HFFc6 (cell line): ENCODE measurements at regions not wholly inside any gene's neighbourhood (a gene's known extent, or its start where the extent isn't known, plus 50 kb on each side); places are given as distances from the start of the nearest gene placed in this dataset.

Experiments used
- DNase-seq: peaks from one replicate; pipeline ENCODE4 v3.0.0-alpha.2; 2018
- H3K27ac Mint-ChIP-seq: 2 replicates; pipeline ENCODE4 v1.8.0; 2020; ENCODE audit warnings: mild to moderate bottlenecking, mixed read lengths
- H3K27me3 Mint-ChIP-seq: 2 replicates; pipeline ENCODE4 v1.8.0; 2021; ENCODE audit warnings: mild to moderate bottlenecking, moderate library complexity, mixed read lengths; ENCODE audit not compliant: insufficient read depth
- H3K36me3 Mint-ChIP-seq: 2 replicates; pipeline ENCODE4 v1.8.0; 2021; ENCODE audit warnings: low read depth, mixed read lengths
- H3K4me1 Mint-ChIP-seq: 2 replicates; pipeline ENCODE4 v1.8.0; 2020; ENCODE audit warnings: low read depth, mixed read lengths
- H3K4me3 Mint-ChIP-seq: 2 replicates; pipeline ENCODE4 v1.8.0; 2020; ENCODE audit warnings: mild to moderate bottlenecking, moderate library complexity, mixed read lengths
- H3K9me3 Mint-ChIP-seq: 2 replicates; pipeline ENCODE4 v1.8.0; 2020; ENCODE audit warnings: mild to moderate bottlenecking, mixed read lengths
- CTCF ChIP-seq: fragments of 200-600 bp; sonication (generic); IDR thresholded peaks from 2 replicates; pipeline ENCODE4 v1.5.0; 2021; ENCODE audit warnings: antibody characterized with exemption, mild to moderate bottlenecking

GRCh38 chr10:29788113-29788512, 153.3 kb upstream of the SVIL start:
- no peak for TF ChIP-seq CTCF
- Mint-ChIP-seq H3K27ac (no peak overlapping the region), H3K36me3 (no peaks in the 10 kb centered on the region), H3K9me3 (no peaks in the 10 kb centered on the region), H3K4me3 (no peak overlapping the region), H3K27me3 (peaks cover 2% of the 10 kb centered on the region; the same call in 1 of the 2 replicates), H3K4me1 (peaks cover 29% of the 10 kb centered on the region)
- no peak for DNase-seq

- no peak overlapping the region for H3K4me3 Mint-ChIP-seq
- no peaks in the 10 kb centered on the region for H3K36me3 Mint-ChIP-seq
- H3K9me3 Mint-ChIP-seq: no peaks in the 10 kb centered on the region
- peaks cover 2% of the 10 kb centered on the region for H3K27me3 Mint-ChIP-seq
- H3K4me1 Mint-ChIP-seq: peaks cover 32% of the 10 kb centered on the region
- TF ChIP-seq CTCF: no peak
- H3K27ac Mint-ChIP-seq: no peak overlapping the region
- DNase-seq: no peak
Observed at GRCh38 chr10:29785701-29786100, 150.9 kb upstream of the SVIL start.

- TF ChIP-seq CTCF: no peak
- Mint-ChIP-seq H3K4me1 (peaks cover 37% of the 10 kb centered on the region), H3K27ac (peak overlapping the region; percentile 52), H3K27me3 (peaks cover 8% of the 10 kb centered on the region), H3K36me3 (no peaks in the 10 kb centered on the region), H3K9me3 (no peaks in the 10 kb centered on the region), H3K4me3 (no peak overlapping the region)
- peak; percentile 99 for DNase-seq
Observed at GRCh38 chr10:29784175-29784773, 149.5 kb upstream of the SVIL start.

- H3K27ac Mint-ChIP-seq: peak overlapping the region; percentile 14
- H3K4me1 Mint-ChIP-seq: peaks cover 37% of the 10 kb centered on the region
- DNase-seq: no peak
- peaks cover 14% of the 10 kb centered on the region for H3K27me3 Mint-ChIP-seq
- H3K36me3 Mint-ChIP-seq: no peaks in the 10 kb centered on the region
- no peak for TF ChIP-seq CTCF
- H3K4me3 Mint-ChIP-seq: no peak overlapping the region
- no peaks in the 10 kb centered on the region for H3K9me3 Mint-ChIP-seq
Observed at GRCh38 chr10:29783201-29783947, 148.6 kb upstream of the SVIL start.

GRCh38 chr10:29780639-29781038, 145.9 kb upstream of the SVIL start:
- TF ChIP-seq CTCF: no peak
- Mint-ChIP-seq H3K4me3 (no peak overlapping the region), H3K9me3 (no peaks in the 10 kb centered on the region), H3K36me3 (no peaks in the 10 kb centered on the region), H3K27me3 (peaks cover 24% of the 10 kb centered on the region), H3K4me1 (peaks cover 28% of the 10 kb centered on the region), H3K27ac (no peak overlapping the region)
- DNase-seq: no peak
